A549 (cell line): ENCODE measurements at regions not wholly inside any gene's neighbourhood (a gene's known extent, or its start where the extent isn't known, plus 50 kb on each side); places are given as distances from the start of the nearest gene placed in this dataset.

ENCODE experiments used
- CEBPB ChIP-seq, 2 experiments: fragments of >200 bp in 1 of 2; sonication (Bioruptor Twin) in 1 of 2; formaldehyde crosslinking in 1 of 2; IDR thresholded peaks; 2 replicates each; pipeline ENCODE4 v1.6.1; 2012 to 2016
- CHD2 ChIP-seq: fragments of 150-350 bp; IDR thresholded peaks from 2 replicates; pipeline ENCODE4 v1.6.1; 2014; ENCODE audit warnings: low read length; ENCODE audit not compliant: partially characterized antibody
- EHMT2 ChIP-seq: fragments of 200-600 bp; sonication (generic); IDR thresholded peaks from 2 replicates; pipeline ENCODE4 v1.6.1; 2016; ENCODE audit warnings: antibody characterized with exemption, low read depth, mild to moderate bottlenecking, moderate library complexity
- EP300 ChIP-seq, 2 experiments: fragments of >200 bp; sonication (Bioruptor Twin); formaldehyde crosslinking; IDR thresholded peaks; 2 replicates in 1 of 2; 3 replicates in 1 of 2; pipeline ENCODE4 v1.6.1; 2016 to 2017
- MAX ChIP-seq: IDR thresholded peaks from 2 replicates; pipeline ENCODE4 v1.6.1; 2012
- MYC ChIP-seq: IDR thresholded peaks from 2 replicates; pipeline ENCODE4 v1.6.1; 2012; ENCODE audit warnings: mild to moderate bottlenecking, inconsistent platforms, low read length, improper control_type of control experiment, borderline replicate concordance
- NR3C1 ChIP-seq: fragments of >200 bp; sonication (Bioruptor Twin); formaldehyde crosslinking; IDR thresholded peaks from 3 replicates; pipeline ENCODE4 v1.6.1; 2017
- RAD21 ChIP-seq, 2 experiments: fragments of >200 bp in 1 of 2; sonication (Bioruptor Twin) in 1 of 2; formaldehyde crosslinking in 1 of 2; IDR thresholded peaks in 1 of 2; conservative IDR thresholded peaks in 1 of 2; 2 replicates in 1 of 2; 3 replicates in 1 of 2; pipeline ENCODE4 v1.6.1; 2012 to 2018; ENCODE audit warnings: inconsistent platforms in 1 of 2
- RNF2 ChIP-seq: fragments of 200-600 bp; sonication (generic); IDR thresholded peaks from 2 replicates; pipeline ENCODE4 v1.6.1; 2016; ENCODE audit warnings: low read depth, mild to moderate bottlenecking, antibody characterized with exemption, moderate library complexity, borderline replicate concordance
- USF2 ChIP-seq: fragments of 450-650 bp; IDR thresholded peaks from 2 replicates; pipeline ENCODE4 v1.6.1; 2014; ENCODE audit warnings: antibody characterized with exemption
- TF ChIP-seq, protein P1 (sequence below): fragments of >200 bp; sonication (Bioruptor Twin); formaldehyde crosslinking; IDR thresholded peaks from 3 replicates; pipeline ENCODE4 v1.5.1; 2016
- TF ChIP-seq, protein P2 (sequence below): fragments of 250-450 bp; sonication (Bioruptor Pico); IDR thresholded peaks from 2 replicates; pipeline ENCODE4 v1.5.0; 2021; ENCODE audit warnings: mild to moderate bottlenecking, moderate library complexity, borderline replicate concordance

- TF ChIP-seq, protein P1, sequence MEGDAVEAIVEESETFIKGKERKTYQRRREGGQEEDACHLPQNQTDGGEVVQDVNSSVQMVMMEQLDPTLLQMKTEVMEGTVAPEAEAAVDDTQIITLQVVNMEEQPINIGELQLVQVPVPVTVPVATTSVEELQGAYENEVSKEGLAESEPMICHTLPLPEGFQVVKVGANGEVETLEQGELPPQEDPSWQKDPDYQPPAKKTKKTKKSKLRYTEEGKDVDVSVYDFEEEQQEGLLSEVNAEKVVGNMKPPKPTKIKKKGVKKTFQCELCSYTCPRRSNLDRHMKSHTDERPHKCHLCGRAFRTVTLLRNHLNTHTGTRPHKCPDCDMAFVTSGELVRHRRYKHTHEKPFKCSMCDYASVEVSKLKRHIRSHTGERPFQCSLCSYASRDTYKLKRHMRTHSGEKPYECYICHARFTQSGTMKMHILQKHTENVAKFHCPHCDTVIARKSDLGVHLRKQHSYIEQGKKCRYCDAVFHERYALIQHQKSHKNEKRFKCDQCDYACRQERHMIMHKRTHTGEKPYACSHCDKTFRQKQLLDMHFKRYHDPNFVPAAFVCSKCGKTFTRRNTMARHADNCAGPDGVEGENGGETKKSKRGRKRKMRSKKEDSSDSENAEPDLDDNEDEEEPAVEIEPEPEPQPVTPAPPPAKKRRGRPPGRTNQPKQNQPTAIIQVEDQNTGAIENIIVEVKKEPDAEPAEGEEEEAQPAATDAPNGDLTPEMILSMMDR, result no peak
- TF ChIP-seq NR3C1 (no peak), CEBPB (IDR thresholded peaks at IDR 0.05) (no peak), MAX (no peak), CHD2 (no peak), EHMT2 (no peak), EP300 (IDR thresholded peaks at IDR 0.05) (no peak), USF2 (no peak), MYC (no peak), RNF2 (no peak), RAD21 (conservative IDR thresholded peaks at IDR 0.05 in 1 of 2, IDR thresholded peaks at IDR 0.05 in 1 of 2) (no peak)
- TF ChIP-seq, protein P2, sequence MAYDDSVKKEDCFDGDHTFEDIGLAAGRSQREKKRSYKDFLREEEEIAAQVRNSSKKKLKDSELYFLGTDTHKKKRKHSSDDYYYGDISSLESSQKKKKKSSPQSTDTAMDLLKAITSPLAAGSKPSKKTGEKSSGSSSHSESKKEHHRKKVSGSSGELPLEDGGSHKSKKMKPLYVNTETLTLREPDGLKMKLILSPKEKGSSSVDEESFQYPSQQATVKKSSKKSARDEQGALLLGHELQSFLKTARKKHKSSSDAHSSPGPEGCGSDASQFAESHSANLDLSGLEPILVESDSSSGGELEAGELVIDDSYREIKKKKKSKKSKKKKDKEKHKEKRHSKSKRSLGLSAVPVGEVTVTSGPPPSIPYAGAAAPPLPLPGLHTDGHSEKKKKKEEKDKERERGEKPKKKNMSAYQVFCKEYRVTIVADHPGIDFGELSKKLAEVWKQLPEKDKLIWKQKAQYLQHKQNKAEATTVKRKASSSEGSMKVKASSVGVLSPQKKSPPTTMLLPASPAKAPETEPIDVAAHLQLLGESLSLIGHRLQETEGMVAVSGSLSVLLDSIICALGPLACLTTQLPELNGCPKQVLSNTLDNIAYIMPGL (CRISPR knock-in tag), result no peak
Observed at GRCh38 chr5:56649569-56649968, 165.8 kb upstream of the MAP3K1 start.
